HG03097 (cell line): ENCODE measurements at regions not wholly inside any gene's neighbourhood (a gene's known extent, or its start where the extent isn't known, plus 50 kb on each side); places are given as distances from the start of the nearest gene placed in this dataset.
A peak's percentile ranks its signal among the peaks of the same experiment; 100 is the strongest.

Experiments
- ATAC-seq: cut with Tn5 transposase; IDR thresholded peaks from one replicate; pipeline ENCODE4 v1.9.1; 2021; ENCODE audit not compliant: unreplicated experiment, low FRiP score

DNA sequence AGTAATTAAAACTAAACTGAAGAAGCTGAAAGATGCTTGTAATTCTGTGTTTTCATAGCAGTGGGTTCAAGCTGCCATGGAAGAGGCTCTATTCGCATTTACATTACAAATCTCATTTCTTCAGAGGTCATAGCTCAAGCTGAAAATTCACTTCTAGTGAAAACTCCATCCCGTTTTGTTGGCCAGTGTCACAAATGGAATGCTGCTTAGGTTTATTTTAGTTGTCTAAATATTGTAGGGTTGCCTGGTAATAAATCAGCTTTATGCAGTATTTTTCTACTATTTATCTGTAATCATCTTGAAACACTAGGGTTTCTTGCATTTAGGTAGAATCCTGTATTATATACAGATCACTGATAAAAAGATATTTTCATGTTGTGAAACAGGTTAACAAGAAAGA, 240.6 kb downstream of the PTBP2 start:
- ATAC-seq, result no peak

DNA sequence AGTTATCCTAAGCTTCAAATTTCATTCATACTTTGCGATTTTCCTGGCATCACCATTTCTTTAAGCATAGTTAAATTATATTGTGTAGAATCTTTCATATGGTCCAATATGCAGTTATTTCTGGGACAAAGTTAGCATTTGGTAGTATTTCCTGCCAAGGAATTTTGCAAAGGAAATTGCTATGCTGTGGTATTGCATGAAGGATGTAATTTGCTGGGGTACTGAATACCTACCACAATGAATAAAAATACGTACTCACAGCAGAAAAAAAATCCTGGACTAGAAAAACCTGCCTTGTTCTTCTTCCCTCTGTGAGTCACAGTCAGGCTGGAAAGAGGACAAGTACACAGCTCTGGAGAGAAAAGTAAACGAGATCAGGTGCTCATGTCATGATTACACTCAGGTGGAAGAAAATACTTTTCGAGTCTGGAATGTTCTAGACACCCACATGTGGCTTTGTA, 241.2 kb downstream of the PTBP2 start:
- ATAC-seq, result no peak

DNA sequence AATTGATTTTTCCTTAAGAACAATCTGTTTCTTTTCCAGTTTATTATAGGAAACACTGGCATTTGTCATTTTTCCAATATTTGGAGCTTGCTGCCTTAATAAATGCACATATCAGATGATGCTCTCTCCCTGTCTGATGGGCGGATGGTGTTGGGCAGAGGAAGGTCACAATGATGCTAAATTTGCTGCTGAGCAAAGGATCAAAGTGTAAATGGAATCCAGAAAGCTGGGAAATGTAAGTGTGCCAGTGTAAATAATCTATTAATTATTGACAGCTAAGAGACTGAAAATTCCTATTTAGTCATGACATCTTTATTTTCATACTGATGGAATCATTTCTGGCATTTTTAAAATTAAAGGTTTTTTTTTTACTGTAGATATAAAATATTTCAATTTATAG, 243.2 kb downstream of the PTBP2 start:
- ATAC-seq, result no peak

DNA sequence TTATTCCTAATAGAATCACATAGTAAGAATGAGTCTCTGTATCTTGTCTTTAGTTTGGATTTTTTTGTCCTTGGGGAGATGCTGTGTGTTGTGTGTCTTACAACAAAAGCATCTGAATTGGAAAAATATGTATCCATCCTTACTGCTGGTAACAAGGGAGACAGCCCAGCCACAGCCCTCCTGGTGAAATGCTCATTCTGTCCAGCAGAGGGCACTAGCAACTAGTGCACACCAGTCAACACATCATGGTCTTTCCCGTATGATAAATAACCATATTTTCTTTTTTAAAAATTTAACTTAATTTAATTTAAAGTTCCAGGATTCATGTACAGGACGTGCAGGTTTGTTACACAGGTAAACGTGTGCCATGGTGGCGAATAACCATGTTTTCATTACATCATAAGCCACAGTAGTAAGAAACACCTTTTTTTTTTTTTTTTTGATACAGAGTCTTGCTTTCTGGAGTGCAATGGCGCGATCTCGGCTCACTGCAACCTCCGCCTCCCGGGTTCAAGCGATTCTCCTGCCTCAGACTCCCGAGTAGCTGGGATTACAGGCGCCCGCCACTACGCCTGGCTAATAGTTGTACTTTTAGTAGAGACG, 245.1 kb downstream of the PTBP2 start:
- peak; percentile 76 for ATAC-seq

DNA sequence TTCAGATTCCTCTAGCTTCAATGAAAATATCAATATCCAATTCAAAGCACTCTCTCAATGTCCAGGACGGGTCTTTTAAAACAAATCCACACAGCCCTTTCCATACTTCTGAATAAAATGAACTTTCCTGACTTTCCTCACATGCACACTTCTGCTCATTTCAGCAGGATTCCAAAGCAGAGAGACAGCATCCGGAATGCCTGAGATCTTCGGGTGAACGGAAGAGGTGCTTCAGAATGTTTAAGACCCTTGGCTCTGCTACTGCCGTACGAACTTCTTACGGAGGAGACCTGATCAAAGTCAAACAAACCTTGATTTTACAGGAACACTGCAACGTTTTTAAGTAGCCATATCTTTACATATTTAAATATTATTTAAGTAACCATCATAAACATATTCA, 245.7 kb downstream of the PTBP2 start:
- no peak for ATAC-seq

DNA sequence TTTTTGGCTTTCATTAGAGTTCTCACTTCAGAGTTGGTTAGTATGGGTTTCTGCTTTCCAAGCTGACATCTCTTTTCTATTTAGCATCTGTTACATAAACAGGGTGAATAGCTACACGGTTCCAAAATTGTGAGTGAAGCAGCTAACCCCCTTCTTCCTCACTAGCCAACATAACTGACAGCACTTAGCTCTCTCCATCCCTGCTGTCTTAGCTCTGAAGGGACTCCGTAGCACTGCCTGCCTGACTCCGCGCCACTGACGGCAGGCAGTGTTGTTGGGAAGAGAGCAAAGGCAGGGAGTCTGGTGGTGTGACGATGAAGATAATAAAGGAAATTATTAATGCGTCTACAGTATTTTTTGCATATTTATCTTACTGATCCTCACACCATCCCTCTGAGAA, 247.0 kb downstream of the PTBP2 start:
- ATAC-seq, result no peak

DNA sequence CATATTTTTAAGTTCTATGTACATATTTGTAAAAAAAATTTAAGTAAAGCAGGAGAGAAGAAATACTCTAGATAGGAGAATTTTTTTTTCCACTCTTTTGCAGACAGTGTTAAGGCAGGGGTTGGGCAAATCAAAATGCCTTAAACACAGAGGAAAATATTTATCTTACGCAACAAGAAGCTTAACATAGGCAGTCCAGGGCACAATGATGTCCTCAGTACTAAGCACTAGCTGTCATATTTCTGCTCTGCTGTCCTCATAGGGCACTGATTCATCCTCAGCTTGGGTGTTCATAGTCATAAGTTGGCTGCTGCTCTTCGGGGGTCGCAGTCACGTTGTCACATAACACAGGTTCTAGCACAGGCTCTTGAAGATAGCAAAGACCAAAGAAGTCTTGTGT, 247.4 kb downstream of the PTBP2 start:
- ATAC-seq, result no peak

DNA sequence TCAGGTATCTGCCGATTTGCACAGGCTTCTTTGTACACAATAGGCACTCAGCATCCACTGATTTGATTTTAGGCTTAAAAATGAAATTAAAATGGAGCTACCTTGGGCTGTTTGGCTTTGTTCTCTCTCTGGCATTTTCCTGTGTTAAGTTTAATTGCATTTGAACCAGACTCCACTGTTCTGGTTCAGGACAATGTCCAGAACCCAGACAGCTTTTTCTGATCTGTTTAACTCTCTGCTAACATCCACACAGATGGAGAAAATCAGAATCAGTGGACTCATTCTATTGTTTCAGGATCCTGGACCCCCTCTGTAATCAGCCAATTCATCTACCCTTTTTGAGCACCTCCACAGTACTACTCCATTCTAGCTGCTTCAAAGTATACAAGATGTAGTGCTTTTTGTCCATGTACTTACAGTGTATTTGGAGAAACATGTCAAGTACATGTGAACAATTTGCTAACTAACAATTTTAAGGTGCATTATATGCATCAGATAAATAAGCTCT, 248.1 kb downstream of the PTBP2 start:
- ATAC-seq, result no peak

DNA sequence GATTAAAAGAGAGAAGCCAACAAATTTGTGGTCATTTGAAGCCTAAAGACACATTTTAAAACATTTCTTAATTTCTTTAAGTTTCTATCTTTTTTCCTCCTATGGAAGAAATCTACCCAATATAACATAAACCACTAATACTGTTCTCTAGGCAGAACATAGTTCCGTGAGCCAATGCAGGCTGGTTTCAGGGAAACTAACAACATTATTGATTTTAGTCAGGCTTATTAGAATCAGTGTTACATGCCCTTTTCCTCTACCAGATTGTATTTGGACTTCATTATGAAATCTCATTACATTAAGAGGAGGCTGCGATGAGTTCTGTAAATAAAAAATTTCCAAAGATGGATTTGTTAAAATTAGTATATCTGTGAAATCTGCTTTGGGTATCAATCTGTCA, 249.9 kb downstream of the PTBP2 start:
- no peak for ATAC-seq

DNA sequence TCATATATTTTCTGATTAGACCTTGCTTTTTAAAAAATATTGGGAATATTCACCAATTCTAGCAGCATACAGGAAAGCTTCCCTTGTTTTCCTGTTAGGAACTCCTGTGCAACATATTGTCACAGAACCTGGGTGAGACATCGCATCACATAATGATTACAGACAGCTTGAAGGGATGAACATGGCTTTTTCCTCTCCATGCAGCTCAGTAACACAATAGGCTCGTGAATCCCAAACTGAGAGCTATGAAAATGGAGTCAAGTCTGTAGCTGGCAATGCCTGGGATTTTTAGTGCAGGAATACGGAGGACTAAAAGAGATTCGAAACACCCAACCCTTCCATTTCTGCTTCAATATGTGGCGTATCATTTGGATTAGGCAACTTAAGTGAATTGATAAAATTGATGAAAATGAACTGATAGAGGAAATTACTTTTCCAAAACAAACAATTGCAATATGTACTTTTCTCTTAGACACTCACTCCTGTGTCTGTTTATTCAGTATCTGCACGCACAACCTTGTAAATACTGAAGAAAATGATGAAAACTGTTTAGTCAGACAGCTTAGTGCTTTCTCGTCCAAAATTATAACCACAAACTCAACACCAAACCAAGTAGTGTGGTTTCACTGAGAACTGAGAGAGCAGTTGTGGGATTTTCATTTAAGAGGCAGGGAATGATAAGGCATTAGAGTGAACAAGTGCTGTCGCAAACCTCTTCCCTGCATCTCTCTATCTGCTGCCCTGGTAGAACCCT, 250.4 kb downstream of the PTBP2 start:
- no peak for ATAC-seq

DNA sequence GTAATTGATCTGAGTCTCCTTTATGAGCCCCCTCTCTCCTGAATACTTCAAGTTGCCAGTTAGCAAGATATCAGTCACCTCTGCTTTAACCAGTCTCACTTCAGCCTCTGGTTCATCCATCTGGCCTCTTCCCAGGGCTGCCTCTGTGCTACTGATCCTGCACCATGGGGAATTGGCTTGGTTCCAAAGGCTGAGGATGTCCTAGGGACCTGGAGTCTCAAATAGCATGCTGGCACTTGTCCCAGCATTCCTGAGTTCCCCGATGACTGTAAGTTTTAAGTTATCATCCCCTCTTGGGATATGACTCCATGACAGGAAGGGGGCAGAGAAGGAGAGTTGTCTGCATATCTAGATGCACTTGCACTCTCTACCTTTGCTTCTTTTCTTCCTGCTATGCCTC, 252.0 kb downstream of the PTBP2 start:
- no peak for ATAC-seq

DNA sequence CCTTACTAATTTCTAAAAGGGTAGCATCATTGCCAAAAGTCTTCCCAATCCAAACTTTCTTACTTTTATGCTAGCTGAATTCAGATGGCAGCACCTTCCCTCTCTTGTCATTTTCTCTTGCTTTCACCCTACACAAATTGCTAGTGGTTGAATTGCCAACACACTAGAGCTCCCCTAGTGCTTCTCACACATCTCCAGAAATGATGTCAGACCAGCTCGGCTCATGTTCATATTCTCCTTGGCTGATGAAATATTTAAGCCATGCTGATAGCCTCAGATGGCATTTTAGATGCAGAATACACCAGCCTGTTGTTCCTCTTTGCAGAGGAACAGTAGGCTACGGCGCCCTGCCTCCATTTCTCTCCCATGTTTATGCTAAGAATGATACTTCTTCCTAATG, 256.9 kb downstream of the PTBP2 start:
- ATAC-seq, result no peak

DNA sequence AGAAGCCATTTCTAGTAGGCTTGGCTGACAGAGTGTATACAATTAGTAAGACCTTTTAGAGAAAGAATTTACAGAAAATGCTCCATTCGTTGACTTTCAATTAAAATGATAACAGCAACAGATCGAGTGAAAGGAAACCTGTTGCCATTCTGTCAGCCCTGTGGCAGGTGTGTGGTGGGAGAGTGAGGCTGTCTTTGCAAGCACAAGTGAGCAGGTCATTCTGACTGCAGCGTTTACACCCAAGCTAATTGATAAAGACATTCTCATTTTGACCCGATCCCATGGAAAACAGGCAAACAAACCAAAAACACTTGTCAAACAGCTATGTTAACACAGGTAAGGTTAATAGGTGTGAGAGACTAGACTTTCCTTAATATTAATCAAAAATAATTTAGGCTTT, 257.3 kb downstream of the PTBP2 start:
- ATAC-seq, result no peak

DNA sequence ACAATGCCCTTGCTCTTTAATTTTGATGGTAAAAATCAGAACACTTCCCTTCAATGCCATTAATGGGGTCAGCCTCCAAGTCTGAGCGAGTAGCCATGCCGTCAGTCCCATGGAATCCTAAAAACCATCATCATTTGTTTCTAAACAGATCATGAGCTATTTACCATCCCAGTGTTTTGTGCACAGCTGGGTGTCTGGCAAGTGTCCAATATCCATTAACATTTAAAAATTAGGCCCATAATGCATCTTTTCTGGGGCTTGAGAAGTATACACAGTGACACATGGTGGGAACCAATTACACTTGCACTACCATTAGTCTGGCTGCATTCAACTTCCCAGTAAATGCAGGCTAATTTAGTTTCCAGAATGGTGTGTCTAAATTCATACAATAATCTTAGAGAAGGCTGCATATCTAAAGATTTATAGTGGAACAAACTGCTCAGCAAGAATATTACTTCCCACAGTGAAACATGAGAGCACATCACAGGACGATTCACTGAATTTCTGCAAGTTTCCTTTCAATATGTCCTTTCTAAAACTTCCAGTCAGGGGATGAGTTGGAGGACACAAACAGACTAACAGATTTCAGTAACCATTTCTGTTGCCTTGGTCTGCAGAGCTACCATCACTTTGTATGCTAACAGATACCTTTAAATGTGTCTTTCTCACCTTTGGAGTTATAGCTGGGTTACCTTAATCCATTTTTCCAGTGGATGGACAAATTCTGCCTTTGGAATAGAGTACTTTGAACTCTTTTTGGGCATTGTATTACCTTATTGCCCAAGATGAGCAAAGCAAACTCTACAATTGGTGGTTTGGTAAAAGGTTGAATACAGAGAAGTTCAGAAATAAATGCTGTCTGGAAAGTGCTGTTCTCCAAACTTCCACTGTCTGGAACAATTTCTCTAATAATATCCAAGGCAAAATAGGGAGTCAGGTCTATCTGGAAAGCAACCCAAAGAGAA, 258.0 kb downstream of the PTBP2 start:
- no peak for ATAC-seq

DNA sequence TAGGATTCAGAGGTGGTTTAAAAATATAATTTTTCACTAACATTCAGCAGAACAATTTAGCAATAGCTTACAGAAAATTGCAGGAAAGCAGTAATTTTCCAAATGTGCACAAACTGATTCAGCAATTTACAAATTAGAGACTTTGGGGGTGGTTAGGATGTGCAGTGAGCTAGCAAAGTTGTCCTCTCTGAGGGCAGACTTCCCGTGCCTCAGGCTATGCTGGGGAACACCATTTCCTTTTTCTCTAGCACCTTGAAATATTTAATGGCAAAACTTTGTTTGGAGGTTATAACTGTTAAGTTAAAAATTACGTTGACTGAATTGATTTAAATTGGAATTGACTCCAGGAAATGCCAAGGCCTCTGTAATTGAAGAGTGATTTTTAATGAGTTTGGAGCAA, 258.9 kb downstream of the PTBP2 start:
- no peak for ATAC-seq

DNA sequence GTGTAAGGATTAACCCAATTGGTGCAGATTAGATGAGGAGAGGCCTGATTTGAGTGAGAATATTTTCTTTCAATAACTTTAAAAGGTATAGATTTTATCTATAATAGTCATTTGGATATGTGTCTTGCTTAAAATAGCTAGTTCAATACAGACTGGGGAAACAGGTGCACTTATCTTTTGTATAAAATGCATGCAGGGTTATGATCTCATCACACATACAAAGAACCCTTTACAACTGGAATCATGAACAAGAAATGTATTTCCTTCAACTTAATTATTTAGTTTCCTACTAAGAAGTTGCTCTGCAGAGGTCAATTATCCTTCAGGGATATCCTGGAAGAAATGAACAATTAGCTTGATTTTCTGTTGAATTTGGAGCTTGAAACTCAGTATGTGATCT, 259.6 kb downstream of the PTBP2 start:
- ATAC-seq, result no peak

DNA sequence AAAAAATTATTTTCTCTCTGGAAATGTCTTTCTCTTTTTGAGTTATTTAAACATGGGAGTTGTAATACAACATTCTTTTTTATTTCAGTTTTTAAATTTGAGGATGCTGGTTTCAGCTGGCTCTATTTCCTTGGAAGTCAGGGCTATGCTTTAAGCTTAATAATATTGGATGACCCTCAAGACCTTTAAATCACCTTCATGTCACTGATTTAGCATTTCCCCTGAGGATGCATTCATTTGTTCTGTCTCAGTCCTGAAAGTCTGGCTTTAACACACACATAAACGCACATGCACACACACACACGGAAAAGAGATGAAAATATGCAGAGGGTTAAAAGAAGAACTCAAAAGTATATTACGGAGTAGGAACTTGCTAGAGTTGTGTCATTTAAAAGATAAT, 260.5 kb downstream of the PTBP2 start:
- no peak for ATAC-seq

DNA sequence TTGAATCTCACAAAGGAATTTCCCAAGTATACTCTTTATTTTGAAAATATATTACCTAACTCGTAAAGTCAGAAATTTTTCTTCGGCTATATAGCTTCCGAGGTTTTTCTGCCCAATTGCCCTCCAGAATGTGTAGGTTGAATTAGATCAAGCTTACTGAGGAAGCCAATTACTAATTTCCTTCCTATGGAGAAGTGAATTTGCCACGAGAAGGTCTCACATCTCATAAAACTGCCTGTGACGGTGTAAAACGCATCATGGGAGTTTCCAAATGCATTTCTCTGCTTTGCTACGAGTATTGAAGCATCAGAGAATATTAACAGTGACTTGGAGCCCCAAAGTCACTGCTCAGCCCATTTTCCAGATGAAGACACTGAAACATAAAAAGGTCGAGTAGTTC, 262.3 kb downstream of the PTBP2 start:
- ATAC-seq, result no peak

DNA sequence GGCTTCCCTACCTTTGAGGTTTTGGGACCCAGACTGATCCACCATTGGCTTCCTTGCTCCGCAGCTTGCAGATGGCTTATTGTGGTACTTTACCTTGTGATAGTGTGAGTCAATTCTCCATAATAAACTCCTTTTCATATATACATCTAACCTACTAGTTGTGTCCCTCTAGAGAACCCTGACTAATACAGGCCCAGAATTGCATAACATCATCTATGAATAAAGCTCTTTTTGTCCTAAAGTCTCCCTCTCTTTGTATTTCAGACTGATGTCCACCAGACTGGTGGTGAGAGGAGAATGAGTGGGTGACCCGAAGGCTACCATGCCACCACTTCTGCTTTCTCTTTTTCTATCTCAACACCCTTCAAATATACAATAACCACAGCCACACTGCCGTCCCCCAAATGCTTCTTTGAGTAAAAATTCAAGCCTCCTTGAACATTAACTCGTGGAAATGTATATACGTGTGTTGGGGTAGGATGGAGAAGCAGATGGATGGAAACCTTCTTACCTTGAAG, 265.7 kb downstream of the PTBP2 start:
- ATAC-seq, result no peak

DNA sequence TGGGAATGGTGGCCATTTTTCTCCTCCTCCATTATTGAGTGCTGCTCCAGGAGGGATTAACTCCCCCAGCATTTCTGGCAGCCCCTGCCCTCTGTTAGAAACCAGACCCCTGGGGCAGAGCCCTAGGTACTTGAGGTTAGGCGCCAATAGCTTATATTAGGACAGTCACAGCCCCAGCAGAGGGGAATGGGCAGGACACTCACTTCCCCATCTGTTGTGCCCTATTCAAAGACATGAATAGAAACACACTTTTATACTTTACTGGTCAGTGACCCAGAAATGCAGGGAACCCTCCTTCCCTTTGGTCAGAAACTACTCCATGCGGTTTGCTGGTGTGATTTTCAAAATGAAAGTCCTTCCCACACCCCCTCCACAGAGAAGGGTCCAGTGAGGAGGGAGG, 267.7 kb downstream of the PTBP2 start:
- ATAC-seq, result no peak

DNA sequence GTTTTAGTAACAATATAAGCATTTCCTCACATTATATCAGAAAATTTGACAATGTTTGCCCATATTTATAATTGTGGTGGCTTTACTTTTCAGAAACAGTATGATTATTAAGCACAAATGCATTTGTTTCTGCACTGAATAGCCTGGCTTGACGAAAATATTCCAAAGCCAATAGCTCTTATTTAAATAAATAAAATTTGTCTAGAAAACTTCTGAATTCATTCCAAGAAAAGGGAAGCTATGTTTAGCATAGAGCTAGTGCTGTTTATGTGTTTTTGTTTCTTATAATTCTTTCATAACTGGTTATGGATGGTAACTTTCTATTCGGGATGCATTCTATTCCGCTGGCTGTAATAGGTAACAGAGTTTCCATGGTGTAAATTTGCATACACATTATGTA, 268.6 kb downstream of the PTBP2 start:
- no peak for ATAC-seq
